GM18520 (cell line): ENCODE measurements at regions not wholly inside any gene's neighbourhood (a gene's known extent, or its start where the extent isn't known, plus 50 kb on each side); places are given as distances from the start of the nearest gene placed in this dataset.
"Not testable (repeated sequence)": the region's sequence is repeated elsewhere in the genome, so short reads cannot be mapped to it uniquely, and the experiment has no call there.

ENCODE experiments used
- ATAC-seq: cut with Tn5 transposase; IDR thresholded peaks from one replicate; pipeline ENCODE4 v1.9.1; 2021; ENCODE audit not compliant: unreplicated experiment

DNA sequence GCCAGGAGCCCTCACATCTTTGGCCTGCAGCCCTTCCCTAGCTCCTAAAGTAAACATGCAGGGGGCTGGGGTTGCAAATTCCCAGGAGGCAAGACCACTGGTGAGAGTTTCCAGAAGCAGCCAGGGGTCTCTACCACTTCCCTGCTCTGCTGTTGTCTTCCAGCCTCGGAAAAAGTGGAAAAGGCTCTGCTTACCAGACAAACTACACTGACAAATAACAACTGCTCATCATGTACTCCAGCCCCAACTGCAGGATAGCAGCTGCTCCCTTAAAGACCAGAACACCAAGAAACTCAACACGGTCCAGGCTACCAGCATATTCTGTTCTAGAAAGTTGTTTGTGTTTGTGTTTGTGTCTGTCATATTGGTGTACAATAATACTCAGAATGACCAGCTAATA lies 187.5 kb upstream of the MARCKS start:
- no peak for ATAC-seq

DNA sequence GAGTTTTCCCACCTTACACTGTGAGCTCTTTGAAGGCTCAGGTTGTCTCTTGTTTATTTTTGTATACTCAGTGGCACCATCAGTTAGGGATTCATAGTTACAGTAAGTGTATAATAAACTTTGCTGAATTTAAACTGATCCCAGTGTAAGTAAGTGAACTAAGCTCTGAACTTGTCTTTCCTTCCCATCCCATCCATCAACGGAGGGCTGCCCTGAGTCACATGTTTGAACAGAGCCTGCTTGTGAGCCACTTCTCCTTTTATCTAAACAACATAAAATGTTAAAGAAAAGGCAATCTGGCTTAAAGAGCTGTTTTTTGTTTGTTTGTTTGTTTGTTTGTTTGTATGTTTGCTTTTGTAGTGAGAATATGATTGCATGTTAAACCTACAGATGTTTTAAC lies 185.7 kb upstream of the MARCKS start:
- ATAC-seq: no peak

DNA sequence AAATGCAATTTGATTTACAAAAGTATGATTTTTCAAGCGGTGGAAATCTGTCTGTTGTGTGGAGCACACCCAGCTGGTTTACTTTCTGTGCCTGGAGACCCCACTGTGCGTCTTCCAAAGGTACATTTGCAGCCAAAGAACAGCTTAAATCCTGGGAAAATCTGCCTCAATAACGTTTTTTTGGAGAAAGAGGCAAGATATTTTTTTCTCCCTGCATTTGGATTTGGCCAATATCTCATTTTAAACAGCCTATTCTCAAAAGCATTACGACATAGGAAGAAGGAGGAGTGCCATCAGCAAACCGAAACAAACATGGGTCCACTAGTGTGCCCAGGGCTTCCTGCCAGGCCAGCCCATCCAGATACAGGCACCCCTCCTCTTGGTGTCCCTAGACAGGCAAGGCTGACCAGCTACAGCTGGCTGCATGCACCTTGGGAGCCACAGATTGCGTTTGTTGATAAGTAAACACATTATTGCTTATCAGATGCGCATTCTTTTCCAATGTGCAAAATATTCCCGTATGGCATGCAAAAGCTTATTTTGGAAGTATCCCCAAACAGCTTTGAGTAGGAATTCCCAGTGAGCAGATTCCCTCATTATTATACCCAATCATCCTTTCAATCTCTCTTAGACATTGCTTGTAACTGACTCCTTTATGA lies 184.5 kb upstream of the MARCKS start:
- no peak for ATAC-seq

DNA sequence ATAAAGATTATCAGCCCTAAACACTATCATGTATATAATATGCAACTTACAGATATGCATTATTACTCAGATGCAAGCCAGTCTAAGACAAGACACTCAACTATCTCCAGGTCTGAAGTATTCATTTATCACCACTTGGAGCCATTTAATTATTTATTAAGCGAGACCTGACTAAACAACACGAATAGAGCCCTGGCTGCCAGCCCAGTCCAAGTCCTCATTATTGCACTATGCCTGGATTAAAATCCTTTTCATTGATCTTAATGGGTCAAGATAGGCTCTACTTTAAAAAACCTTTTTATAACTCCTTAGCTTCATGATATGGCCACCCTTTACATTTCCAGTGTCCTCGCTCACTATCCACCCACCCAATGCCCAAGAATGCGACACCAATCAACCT lies 183.1 kb upstream of the MARCKS start:
- no peak for ATAC-seq

DNA sequence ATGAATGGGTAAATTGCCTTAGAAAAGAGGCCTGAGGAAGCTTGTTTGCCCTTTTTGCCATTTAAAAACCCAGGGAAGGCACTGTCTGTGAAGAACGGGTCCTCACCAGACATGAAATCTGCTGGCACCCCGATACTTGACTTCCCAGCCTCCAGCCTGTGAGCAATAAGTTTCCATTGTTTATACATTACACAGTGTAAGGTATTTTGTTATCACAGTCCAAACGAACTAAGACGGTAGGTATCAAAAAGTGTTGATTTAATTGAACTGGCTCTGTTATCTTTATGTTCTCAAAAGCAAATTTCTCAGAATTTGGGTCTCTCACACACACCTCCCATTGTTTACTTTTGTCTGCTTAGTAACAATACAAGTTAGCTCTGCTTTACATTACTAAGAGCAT lies 181.1 kb upstream of the MARCKS start:
- ATAC-seq: no peak

DNA sequence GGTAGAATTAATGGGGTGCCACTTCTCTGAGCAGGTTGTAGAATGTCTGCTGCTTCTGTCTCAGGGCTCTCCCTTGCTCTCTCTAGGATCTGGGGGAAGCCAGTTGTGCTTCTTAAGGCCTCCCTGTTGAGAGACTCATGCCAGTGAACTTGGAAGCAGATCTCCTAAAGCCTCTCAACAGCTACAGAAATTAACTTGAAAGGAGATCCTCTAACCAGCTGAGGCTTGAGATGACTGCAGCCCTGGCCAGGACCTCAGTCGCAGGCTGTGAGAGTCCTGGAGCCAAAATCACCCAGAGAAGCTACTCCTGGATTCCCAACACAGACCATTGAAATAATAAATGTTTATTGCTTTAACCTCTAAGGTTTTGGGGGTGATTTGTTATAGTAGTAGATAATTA lies 180.2 kb upstream of the MARCKS start:
- no peak for ATAC-seq

DNA sequence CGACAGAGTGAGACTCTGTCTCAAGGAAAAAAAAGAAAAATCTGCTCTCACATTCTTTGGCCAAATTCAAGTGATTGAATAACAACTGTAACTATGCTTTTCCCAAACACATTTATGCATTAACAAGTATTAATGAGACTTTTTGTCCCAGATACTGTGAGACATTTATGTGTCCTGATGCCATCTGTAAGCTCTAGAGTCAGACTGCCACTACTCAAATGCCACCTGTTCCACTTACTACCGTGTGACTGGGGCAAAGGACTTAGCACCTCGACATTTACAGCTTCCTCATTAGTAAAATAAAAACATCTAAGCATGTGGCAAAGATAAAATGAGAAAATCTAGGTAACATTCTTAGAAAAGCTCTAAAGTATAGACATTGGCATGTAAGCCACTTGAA lies 178.1 kb upstream of the MARCKS start:
- no peak for ATAC-seq

DNA sequence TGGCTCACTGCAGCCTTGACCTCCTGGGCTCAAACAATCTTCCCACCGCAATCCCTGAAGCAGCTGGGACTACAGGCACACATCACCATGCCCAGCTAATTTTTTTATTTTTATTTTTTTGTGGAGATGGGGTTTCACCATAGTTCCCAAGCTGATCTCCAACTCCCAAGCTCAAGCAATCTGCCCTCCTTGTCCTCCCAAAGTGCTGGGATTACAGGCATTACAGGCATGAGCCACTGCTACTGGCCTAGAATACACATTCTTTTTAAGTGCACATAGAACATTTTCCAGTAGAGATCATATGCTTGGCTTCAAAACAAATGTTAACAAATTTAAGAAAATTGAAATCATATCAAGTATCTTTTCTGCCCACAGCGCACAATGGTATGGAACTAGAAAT lies 176.8 kb upstream of the MARCKS start:
- no peak for ATAC-seq

DNA sequence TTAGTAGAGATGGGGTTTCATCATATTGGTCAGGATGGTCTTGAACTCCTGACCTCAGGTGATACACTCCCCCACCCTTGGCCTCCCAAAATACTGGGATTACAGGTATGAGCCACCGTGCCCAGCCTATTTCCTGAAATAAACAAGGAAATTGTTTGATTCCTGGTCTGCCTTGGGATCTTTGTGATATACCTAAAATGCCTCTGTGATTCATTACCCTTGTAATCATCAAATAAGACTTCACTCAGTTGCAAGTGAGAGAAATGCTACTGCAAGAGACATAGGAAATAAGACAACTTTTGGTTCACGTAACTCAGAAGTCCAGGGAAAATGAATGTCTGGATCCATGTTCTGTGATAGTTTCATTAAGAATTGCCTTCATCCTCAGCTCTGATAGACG lies 173.2 kb upstream of the MARCKS start:
- ATAC-seq: no peak

DNA sequence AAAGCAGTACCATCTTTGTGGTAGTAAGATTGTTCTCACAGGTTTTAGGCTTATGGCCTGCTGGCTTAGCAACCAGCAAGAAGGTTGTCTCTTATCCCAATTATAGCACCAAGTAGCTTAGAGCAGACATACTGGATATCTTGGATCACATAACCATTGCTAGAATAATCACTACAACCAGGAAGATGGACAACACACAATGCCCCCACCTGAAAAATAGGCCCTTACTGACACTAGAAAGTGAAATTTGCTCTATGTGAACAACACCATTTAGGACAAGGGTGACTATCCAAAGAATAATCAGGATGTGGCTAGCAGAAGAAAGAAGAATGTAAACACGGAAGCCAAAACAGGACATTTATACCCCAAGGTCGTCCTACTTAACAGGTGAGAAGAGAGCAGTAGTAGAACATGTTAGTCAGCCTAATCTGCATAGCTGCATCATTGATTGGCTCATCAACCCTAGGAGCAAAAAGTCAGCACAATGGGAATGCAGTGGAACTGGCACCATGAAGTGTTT lies 172.7 kb upstream of the MARCKS start:
- no peak for ATAC-seq

DNA sequence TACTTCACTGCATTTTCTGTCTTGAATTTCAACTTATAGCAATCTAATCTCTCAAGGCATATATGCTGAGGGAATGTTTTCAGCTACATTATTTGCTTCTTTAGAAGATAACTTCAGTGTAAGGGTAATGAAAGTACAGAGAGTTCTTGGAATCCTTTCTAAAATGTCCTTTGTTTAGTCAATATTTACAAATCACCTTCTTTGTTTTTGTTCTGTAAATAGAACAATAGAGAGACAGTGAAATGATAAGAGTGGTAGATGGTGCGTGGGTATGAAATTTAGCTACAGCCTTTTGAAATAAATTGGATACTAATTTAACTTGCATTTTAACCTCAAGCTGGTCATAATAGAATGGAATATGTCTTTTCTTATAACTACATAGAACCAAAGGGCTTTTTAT lies 171.1 kb upstream of the MARCKS start:
- no peak for ATAC-seq

DNA sequence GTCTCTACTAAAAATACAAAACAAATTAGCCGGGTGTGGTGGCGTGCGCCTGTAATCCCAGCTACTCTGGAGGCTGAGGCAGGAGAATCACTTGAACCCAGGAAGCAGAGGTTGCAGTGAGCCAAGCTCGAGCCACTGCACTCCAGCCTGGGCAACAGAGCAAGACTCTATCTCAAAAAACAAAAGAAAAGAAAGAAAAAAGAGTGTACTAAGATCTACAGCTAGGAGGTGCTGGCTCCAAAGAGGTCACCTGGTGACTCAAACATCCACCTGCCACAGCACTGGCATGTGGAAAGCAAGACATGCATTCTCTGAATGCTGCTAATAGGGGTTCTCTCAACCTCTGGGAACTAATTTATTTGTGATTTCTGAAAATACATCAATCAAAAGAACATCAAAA lies 167.5 kb upstream of the MARCKS start:
- not testable (repeated sequence) for ATAC-seq

DNA sequence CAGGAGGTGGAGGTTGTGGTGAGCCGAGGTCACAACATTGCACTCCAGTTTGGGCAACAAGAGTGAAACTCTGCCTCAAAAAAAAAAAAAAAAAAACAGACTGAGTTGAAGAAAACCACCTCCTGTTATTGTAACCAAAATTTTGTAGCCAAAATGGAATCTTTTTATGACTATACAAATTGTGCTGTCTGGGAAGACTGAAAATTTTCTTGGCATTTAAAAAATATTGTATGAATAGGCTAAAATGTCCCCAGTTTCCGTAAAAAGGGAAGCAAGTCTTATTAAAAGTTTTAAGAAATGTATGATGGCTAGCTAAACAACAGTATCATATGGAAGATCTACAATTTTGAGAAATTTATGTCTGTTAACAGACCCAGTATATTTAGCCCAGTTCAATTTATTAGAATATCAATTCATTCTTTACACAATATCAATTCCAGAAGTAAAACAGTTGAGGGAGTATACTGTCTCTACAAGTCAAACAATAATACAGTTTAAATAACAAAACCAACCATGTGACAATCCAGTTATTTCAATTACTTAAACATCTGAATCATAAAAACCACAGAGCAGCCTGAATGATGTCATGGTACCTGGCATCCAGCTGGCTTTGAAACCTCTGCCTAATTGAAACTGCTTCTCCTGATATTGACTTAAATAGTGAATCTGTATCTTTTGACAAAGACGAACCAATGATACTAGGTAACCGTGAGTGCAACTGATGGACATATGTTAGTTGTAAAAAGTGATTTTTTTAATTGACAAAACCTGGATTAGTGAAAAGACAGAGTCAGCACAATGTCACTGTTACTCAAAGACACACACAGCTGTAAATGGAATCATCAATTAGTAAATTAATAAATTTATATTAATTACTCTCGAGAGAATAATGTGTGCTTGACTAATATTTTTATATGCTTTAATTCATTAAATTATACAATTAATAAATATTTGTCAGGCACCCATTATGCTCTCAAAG lies 166.6 kb upstream of the MARCKS start:
- ATAC-seq: peak; percentile 85

DNA sequence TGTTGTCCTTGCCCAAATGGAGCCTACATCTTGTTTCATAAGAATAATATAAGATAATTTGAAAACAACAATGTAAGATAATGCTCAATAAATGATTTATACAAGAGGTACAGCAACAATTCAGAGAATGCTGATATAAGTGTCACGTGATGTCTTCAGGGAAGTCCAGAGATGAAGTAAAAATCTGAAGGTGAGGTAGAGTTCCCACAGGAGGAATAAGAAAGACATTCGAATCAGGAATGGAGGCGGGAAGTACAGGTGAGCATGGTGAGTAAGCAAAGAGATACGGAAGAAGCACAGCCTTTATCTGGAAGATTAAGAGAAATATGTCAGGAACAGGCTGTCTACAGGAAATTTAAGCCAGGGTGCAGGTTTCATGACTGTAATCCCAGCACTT lies 165.9 kb upstream of the MARCKS start:
- ATAC-seq: no peak

DNA sequence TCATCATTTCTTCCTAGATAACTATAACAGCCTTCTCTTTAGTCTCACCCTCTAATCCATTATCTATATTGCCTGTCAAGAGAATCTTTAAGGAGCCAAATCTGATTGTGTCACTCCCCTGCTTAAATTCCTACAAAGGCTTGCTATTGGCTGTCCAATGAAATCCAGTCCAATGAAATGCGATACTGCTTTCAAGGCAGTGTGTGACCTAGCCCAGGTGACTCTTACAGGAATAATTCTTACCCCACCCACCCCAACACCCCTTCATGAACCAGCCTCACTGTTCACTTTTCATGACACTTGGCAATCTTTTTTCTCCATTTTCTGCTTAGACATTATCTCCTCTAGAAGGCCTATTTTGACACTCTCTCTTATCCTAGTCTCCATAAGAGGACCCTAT lies 163.3 kb upstream of the MARCKS start:
- ATAC-seq: no peak

DNA sequence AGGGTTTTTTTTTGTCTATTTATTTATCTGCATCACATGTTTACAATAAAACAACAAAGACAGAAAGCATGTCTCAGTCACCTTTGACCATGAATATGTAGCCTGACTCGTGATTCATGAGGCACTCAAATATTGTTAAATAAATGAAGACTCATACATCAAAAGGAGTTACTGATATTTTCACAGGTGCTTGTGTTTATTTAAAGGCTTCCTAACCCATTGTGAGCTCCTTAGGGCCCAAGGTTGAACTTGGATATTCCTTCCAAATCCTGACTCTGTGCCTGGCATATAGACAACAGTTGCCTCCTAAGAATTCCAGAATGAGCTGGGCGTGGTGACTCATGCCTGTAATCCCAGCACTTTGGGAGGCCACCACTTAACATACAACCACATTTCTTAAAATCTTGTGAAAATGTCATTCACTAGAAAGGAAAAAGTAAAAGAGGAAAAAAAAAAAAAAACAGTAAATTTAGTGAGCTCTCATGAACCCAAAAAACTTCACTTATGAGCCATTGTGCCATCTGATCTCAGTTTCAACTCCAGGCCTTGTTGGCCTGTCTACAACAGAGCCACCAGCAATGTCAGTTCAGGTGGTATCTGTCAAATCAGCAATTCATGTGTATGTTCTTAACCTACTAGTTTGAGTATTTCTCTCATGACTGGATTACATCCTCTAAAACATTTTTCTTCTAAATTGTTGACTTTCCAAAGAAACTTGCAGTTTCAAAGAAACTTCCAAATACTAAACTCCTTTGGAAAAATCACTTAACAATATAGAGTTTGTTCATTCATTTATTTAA lies 162.7 kb upstream of the MARCKS start:
- no peak for ATAC-seq

DNA sequence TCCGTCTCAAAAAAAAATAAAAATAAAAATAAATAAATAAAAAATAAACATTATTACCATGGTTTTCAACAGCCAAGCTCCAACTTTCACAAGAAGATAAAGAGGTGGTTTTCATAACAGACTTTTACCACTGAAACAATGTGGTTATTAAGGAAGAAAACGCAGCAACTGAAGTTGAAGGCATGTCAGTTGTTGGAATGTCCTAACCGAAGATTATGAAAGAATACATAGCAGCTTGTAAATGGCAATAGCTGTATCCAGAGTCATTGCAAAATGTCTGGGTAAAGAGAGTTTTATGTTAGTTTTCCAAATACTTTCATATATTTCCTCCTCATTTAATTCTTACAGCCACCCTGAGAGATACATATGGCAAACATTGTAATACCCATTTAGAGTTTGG lies 161.6 kb upstream of the MARCKS start:
- ATAC-seq: no peak

DNA sequence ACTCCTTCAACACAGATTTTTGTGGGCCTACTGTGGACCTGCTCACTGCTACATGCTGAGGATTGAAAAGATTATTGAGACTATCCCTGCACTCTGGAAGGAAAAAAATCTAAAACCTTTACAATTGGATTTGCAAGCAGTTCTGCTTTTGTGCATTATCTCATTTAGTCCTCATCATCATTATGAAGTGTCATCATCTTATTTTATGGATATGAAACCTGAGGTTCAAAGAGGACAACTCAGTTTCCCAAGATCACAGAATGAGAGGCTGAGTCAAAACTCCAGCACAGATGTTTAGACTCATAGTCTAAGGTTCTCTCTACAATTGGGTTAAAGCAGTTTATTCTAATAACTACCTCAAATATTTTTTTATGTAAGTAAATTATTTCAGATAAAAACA lies 160.2 kb upstream of the MARCKS start:
- no peak for ATAC-seq

DNA sequence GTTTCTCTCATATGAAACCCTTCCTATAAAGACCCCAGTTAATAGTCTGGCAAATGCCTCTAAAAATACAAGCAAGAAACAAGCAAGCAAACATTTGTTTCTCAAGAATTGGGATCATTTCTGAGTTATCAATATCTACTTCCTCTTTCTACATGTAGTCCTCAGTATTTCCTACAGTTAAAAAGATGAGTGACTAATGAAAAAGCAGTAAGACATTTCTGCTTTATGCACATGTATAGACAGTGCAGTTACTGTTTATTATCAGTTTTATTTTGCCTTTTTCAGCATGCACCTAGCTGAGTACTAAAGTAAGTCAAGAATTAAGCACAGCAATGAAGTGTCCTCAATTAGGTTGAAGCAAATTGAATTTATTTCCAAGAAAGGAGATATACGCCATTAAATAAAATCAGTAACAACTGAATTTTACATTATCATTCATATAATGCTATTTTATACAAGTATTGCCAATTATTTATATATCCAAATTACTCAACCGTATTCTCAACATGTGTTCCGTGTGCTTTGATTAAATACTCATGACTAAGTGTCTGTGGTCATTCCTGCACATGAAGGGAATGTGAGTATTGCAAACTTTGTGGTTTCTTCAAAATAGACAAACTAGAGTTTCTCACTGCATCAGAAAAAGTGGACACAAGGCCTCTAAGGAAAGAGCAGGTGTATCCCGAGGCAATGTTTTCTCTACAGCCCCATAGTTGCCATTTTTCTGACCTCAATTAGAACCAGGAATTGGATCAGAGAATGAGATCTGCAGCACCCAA lies 159.3 kb upstream of the MARCKS start:
- no peak for ATAC-seq

DNA sequence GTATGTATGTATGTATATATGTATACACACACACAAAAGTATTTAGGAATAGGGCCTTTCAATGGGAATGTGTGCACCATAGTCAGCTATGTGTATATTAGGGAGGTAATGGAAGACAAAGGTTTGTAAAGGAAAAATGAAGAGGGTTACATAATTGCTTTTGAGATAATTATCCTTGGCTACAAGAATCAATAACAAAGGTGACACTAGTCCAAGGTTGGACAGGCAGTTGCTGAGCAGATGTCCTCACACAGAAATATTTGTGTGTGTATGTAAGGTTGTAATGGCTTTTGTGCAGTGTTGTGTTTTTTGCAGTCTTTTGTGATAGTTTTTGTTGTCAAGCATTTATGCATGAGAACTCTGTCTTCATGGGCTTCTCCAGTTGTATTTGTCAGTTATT lies 157.9 kb upstream of the MARCKS start:
- no peak for ATAC-seq
